H1 (cell line): ENCODE measurements at regions not wholly inside any gene's neighbourhood (a gene's known extent, or its start where the extent isn't known, plus 50 kb on each side); places are given as distances from the start of the nearest gene placed in this dataset.

Source experiments
- CTCF ChIA-PET: fragments of 300-600 bp; sonication (Branson Sonifier 250); formaldehyde crosslinking; loops from one replicate; lab custom pipeline; 2021; ENCODE audit not compliant: partially characterized antibody; lab: Charles Lee
- POLR2A ChIA-PET: fragments of 300-600 bp; sonication (Branson Sonifier 250); formaldehyde crosslinking; loops from one replicate; lab custom pipeline; 2021; ENCODE audit warnings: inconsistent platforms; ENCODE audit not compliant: partially characterized antibody; lab: Charles Lee
- DNase-seq, 2 experiments: peaks; one replicate each; pipeline versions ENCODE4 v3.0.0 to v3.0.0-alpha.2; 2010 to 2022; ENCODE audit warnings: low spot score in 2 of 2, low read depth in 1 of 2, mixed read lengths in 1 of 2
- FAIRE-seq: peaks from 2 replicates; lab custom pipeline; 2011; peaks lifted over from hg19 to GRCh38; lab: Jason Lieb, UNC
- H2AFZ ChIP-seq: 2 replicates; pipeline ENCODE4 v1.8.1; 2012; ENCODE audit warnings: low read length, inconsistent platforms
- H2AK5ac ChIP-seq: 2 replicates; pipeline ENCODE4 v1.6.1; 2013; ENCODE audit warnings: low read depth, low read length
- H2BK120ac ChIP-seq: replicated peaks from 2 replicates; pipeline ENCODE3; 2013; ENCODE audit warnings: low read depth, low read length, inconsistent platforms
- H2BK12ac ChIP-seq: 2 replicates; pipeline ENCODE4 v1.6.1; 2013; ENCODE audit warnings: low read depth, low read length
- H2BK15ac ChIP-seq: 2 replicates; pipeline ENCODE4 v1.6.1; 2013; ENCODE audit warnings: low read length
- H2BK20ac ChIP-seq: 2 replicates; pipeline ENCODE4 v1.6.1; 2013; ENCODE audit warnings: low read length
- H2BK5ac ChIP-seq: 2 replicates; pipeline ENCODE4 v1.6.1; 2013; ENCODE audit warnings: low read depth, low read length
- H3K14ac ChIP-seq: 2 replicates; pipeline ENCODE4 v1.6.1; 2013; ENCODE audit warnings: inconsistent platforms; ENCODE audit not compliant: insufficient read length
- H3K18ac ChIP-seq: 2 replicates; pipeline ENCODE4 v1.6.1; 2013; ENCODE audit warnings: low read length; ENCODE audit errors: extremely low read depth
- H3K23ac ChIP-seq: 2 replicates; pipeline ENCODE4 v1.6.1; 2013; ENCODE audit warnings: inconsistent platforms; ENCODE audit not compliant: insufficient read length
- H3K23me2 ChIP-seq: 2 replicates; pipeline ENCODE4 v1.6.1; 2013; ENCODE audit warnings: low read depth, low read length
- H3K27ac ChIP-seq: 2 replicates; pipeline ENCODE4 v1.6.1; 2011; ENCODE audit warnings: low read depth, low read length, inconsistent platforms
- H3K27me3 ChIP-seq, 4 experiments: replicated peaks in 1 of 4; 1 replicate in 1 of 4; 2 replicates in 3 of 4; pipeline versions ENCODE4 v1.6.1 to v1.8.1; 2011 to 2013; ENCODE audit warnings: low read length in 3 of 4, mild to moderate bottlenecking in 3 of 4, inconsistent platforms in 2 of 4, mixed read lengths in 2 of 4, moderate library complexity in 1 of 4; ENCODE audit not compliant: control insufficient read depth in 3 of 4, insufficient read depth in 3 of 4; ENCODE audit errors: extremely low read depth in 1 of 4
- H3K36me3 ChIP-seq, 4 experiments: 2 replicates each; pipeline versions ENCODE4 v1.6.1 to v1.8.1; 2011 to 2013; ENCODE audit warnings: mild to moderate bottlenecking in 4 of 4, low read length in 3 of 4, moderate library complexity in 2 of 4, control low read depth in 1 of 4, inconsistent platforms in 1 of 4; ENCODE audit not compliant: insufficient read depth in 4 of 4, control insufficient read depth in 2 of 4
- H3K4ac ChIP-seq: replicated peaks from 2 replicates; pipeline ENCODE3; 2013; ENCODE audit warnings: low read length, low read depth, mixed read lengths, inconsistent platforms; ENCODE audit not compliant: insufficient read length
- H3K4me1 ChIP-seq, 4 experiments: replicated peaks in 1 of 4; 1 replicate in 1 of 4; 2 replicates in 3 of 4; pipeline versions ENCODE4 v1.6.1 to v1.8.1; 2011 to 2013; ENCODE audit warnings: low read length in 3 of 4, inconsistent platforms in 2 of 4, mixed read lengths in 1 of 4; ENCODE audit not compliant: insufficient read depth in 4 of 4, control insufficient read depth in 3 of 4
- H3K4me2 ChIP-seq, 2 experiments: 2 replicates each; pipeline versions ENCODE4 v1.6.1 to v1.8.1; 2011 to 2013; ENCODE audit warnings: low read depth in 2 of 2, low read length in 2 of 2, control low read depth in 1 of 2, inconsistent platforms in 1 of 2, mild to moderate bottlenecking in 1 of 2; ENCODE audit not compliant: insufficient read depth in 1 of 2
- H3K4me3 ChIP-seq, 4 experiments: fragments of 200-600, 300-600 bp in 1 of 4; sonication (generic), shearing (Covaris generic), sonication (Bioruptor Twin) in 1 of 4; 2 replicates each; pipeline versions ENCODE4 v1.5.1 to v1.8.1; 2011 to 2016; ENCODE audit warnings: low read length in 4 of 4, low read depth in 3 of 4, control low read depth in 2 of 4, inconsistent platforms in 2 of 4, mild to moderate bottlenecking in 2 of 4, mixed read lengths in 1 of 4, moderate library complexity in 1 of 4; ENCODE audit not compliant: insufficient read depth in 2 of 4; ENCODE audit errors: extremely low read depth in 1 of 4
- H3K56ac ChIP-seq: replicated peaks from 2 replicates; pipeline ENCODE3; 2013; ENCODE audit warnings: low read depth, mild to moderate bottlenecking, mixed read lengths, low read length, inconsistent platforms; ENCODE audit not compliant: insufficient read length
- H3K79me1 ChIP-seq: 2 replicates; pipeline ENCODE4 v1.6.1; 2013; ENCODE audit warnings: low read depth, low read length, control low read depth
- H3K79me2 ChIP-seq, 2 experiments: 2 replicates each; pipeline versions ENCODE4 v1.6.1 to v1.8.1; 2012 to 2013; ENCODE audit warnings: low read length in 2 of 2, mild to moderate bottlenecking in 2 of 2, inconsistent platforms in 1 of 2; ENCODE audit not compliant: insufficient read depth in 2 of 2, control insufficient read depth in 1 of 2
- H3K9ac ChIP-seq, 4 experiments: replicated peaks in 1 of 4; 1 replicate in 1 of 4; 2 replicates in 3 of 4; pipeline versions ENCODE4 v1.6.1 to v1.8.1; 2011 to 2013; ENCODE audit warnings: low read depth in 3 of 4, low read length in 3 of 4, control low read depth in 2 of 4, mild to moderate bottlenecking in 2 of 4, moderate library complexity in 2 of 4, inconsistent platforms in 1 of 4; ENCODE audit errors: extremely low read depth in 1 of 4
- H3K9me3 ChIP-seq, 2 experiments: 2 replicates each; pipeline versions ENCODE4 v1.6.1 to v1.8.1; 2012 to 2013; ENCODE audit warnings: mild to moderate bottlenecking in 2 of 2, moderate library complexity in 2 of 2, control low read depth in 1 of 2, inconsistent platforms in 1 of 2, low read depth in 1 of 2, low read length in 1 of 2, mixed read lengths in 1 of 2; ENCODE audit not compliant: insufficient read depth in 2 of 2
- H4K20me1 ChIP-seq, 2 experiments: replicated peaks in 1 of 2; 2 replicates each; pipeline versions ENCODE3 to v1.8.1; 2011 to 2013; ENCODE audit warnings: inconsistent platforms in 2 of 2, low read length in 2 of 2, mild to moderate bottlenecking in 1 of 2; ENCODE audit not compliant: insufficient read depth in 2 of 2, control insufficient read depth in 1 of 2
- H4K5ac ChIP-seq: 2 replicates; pipeline ENCODE4 v1.6.1; 2013; ENCODE audit warnings: low read length, low read depth, mixed read lengths, inconsistent platforms; ENCODE audit not compliant: insufficient read length
- H4K8ac ChIP-seq: 2 replicates; pipeline ENCODE4 v1.8.0; 2013; ENCODE audit warnings: mild to moderate bottlenecking, moderate library complexity, low read length, inconsistent platforms; ENCODE audit not compliant: insufficient read depth; ENCODE audit errors: extremely low read depth
- H4K91ac ChIP-seq: replicated peaks from 2 replicates; pipeline ENCODE3; 2013; ENCODE audit warnings: low read length, mixed read lengths, inconsistent platforms; ENCODE audit not compliant: insufficient read length
- KDM1A ChIP-seq: fragments of 200-600, 300-600 bp; sonication (generic); IDR thresholded peaks from 2 replicates; pipeline ENCODE4 v1.7.1; 2016; ENCODE audit warnings: mild to moderate bottlenecking, low read length, borderline replicate concordance
- WGBS, 2 experiments: shearing (Covaris generic) in 1 of 2; methylation state at CpG; one replicate each; pipeline versions ENCODE4 v1.1.6 to v1.1.7; 2013 to 2015; ENCODE audit warnings: low lambda C conversion rate in 2 of 2, mixed read lengths in 2 of 2, inconsistent platforms in 1 of 2, low coverage in 1 of 2, missing lambda C conversion rate in 1 of 2; ENCODE audit not compliant: insufficient replicate concordance in 2 of 2, insufficient coverage in 1 of 2, insufficient read length in 1 of 2; ENCODE audit errors: extremely low coverage in 1 of 2, missing lambda C conversion rate in 1 of 2; 5-methylcytosine and 5-hydroxymethylcytosine counted together

DNA sequence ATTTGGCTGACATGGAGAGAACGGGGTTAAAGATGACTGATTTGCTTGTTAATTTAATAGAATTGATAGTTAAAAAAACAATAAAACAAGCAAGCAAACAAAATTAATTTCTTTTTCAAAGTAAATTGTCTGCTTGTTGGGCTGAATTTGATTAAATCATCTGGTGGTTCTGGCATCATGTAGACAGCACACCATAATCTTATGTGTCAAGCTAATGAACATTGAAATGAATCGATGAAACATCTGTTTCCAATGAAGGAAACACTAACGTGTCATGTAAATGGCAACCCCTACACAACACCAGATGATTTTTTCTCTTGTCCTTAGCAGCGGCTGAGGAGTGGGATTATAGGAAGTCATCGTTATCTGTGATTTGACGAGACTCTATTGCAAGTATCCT is 399.6 kb upstream of the RAG2 start:
- Histone ChIP-seq H3K4me3 (no peak overlapping the region), H2BK120ac (no peak overlapping the region), H2AK5ac (no peak overlapping the region), H3K27me3 (no peaks in the 10 kb centered on the region), H4K20me1 (no peaks in the 10 kb centered on the region), H4K8ac (no peak overlapping the region), H3K23me2 (no peaks in the 10 kb centered on the region), H3K18ac (no peak overlapping the region), H2BK15ac (no peak overlapping the region), H3K4ac (no peak overlapping the region), H3K79me2 (no peaks in the 10 kb centered on the region), H3K36me3 (no peaks in the 10 kb centered on the region), H3K27ac (no peak overlapping the region), H2BK20ac (no peak overlapping the region), H3K14ac (no peak overlapping the region), H3K79me1 (no peaks in the 10 kb centered on the region), H4K91ac (no peak overlapping the region), H3K9me3 (no peaks in the 10 kb centered on the region), H3K9ac (no peak overlapping the region), H2BK12ac (no peak overlapping the region), H3K56ac (no peak overlapping the region), H2BK5ac (no peak overlapping the region), H2AFZ (no peak overlapping the region), H3K4me2 (no peak overlapping the region), H4K5ac (no peak overlapping the region), H3K4me1 (no peaks in the 10 kb centered on the region), H3K23ac (no peak overlapping the region)
- DNase-seq: no peak
- FAIRE-seq: no peak
- ChIA-PET CTCF (no interaction called here), POLR2A (no interaction called here)
- 86% methylated on average over 6 of the region's 6 CpGs; no CpG with 5 or more reads in 1 of the 2 experiments for WGBS, 2 experiments
- TF ChIP-seq KDM1A: no peak
